WTC11 (cell line): ENCODE measurements at regions not wholly inside any gene's neighbourhood (a gene's known extent, or its start where the extent isn't known, plus 50 kb on each side); places are given as distances from the start of the nearest gene placed in this dataset.

Source experiments
- ATF3 ChIP-seq: sonication (generic); formaldehyde crosslinking; conservative IDR thresholded peaks from 2 replicates; pipeline ENCODE4 v1.8.1; 2022; ENCODE audit warnings: mild to moderate bottlenecking, missing genetic modification reagents
- CREB1 ChIP-seq: sonication (generic); formaldehyde crosslinking; IDR thresholded peaks from 2 replicates; pipeline ENCODE4 v1.8.0; 2023; ENCODE audit warnings: mild to moderate bottlenecking, missing genetic modification reagents
- CTCF ChIP-seq: fragments of 200-600 bp; IDR thresholded peaks from 2 replicates; pipeline ENCODE4 v1.8.0; 2022; ENCODE audit warnings: antibody characterized with exemption
- FOXK1 ChIP-seq: sonication (generic); formaldehyde crosslinking; IDR thresholded peaks from 2 replicates; pipeline ENCODE4 v1.8.0; 2022; ENCODE audit warnings: mild to moderate bottlenecking, moderate library complexity, missing genetic modification reagents
- FOXP1 ChIP-seq: sonication (generic); formaldehyde crosslinking; IDR thresholded peaks from 2 replicates; pipeline ENCODE4 v1.8.0; 2022; ENCODE audit warnings: missing genetic modification reagents, mild to moderate bottlenecking, moderate library complexity, borderline replicate concordance
- HMGXB4 ChIP-seq: sonication (generic); formaldehyde crosslinking; IDR thresholded peaks from 2 replicates; pipeline ENCODE4 v1.8.1; 2023; ENCODE audit warnings: mild to moderate bottlenecking, moderate library complexity, missing genetic modification reagents
- JUN ChIP-seq: sonication (generic); formaldehyde crosslinking; IDR thresholded peaks from 2 replicates; pipeline ENCODE4 v1.8.0; 2023; ENCODE audit warnings: mild to moderate bottlenecking, missing genetic modification reagents
- MAX ChIP-seq: sonication (generic); formaldehyde crosslinking; IDR thresholded peaks from 2 replicates; pipeline ENCODE4 v1.8.0; 2022; ENCODE audit warnings: mild to moderate bottlenecking, missing genetic modification reagents
- NR1H2 ChIP-seq: sonication (generic); formaldehyde crosslinking; IDR thresholded peaks from 2 replicates; pipeline ENCODE4 v1.9.0; 2021; ENCODE audit warnings: mild to moderate bottlenecking, moderate library complexity, missing genetic modification reagents
- SMAD4 ChIP-seq: sonication (generic); formaldehyde crosslinking; IDR thresholded peaks from 2 replicates; pipeline ENCODE4 v1.8.0; 2022; ENCODE audit warnings: mild to moderate bottlenecking, missing genetic modification reagents
- SP1 ChIP-seq: sonication (generic); formaldehyde crosslinking; conservative IDR thresholded peaks from 2 replicates; pipeline ENCODE4 v1.8.1; 2022; ENCODE audit warnings: missing genetic modification reagents
- TCF7 ChIP-seq: sonication (generic); formaldehyde crosslinking; IDR thresholded peaks from 2 replicates; pipeline ENCODE4 v1.8.0; 2022; ENCODE audit warnings: mild to moderate bottlenecking, low read depth, missing genetic modification reagents, moderate library complexity
- USF2 ChIP-seq: sonication (generic); formaldehyde crosslinking; IDR thresholded peaks from 2 replicates; pipeline ENCODE4 v1.8.1; 2023; ENCODE audit warnings: mild to moderate bottlenecking, missing genetic modification reagents, moderate library complexity
- ZNF263 ChIP-seq: sonication (generic); formaldehyde crosslinking; IDR thresholded peaks from 2 replicates; pipeline ENCODE4 v1.8.1; 2022; ENCODE audit warnings: low read depth, mild to moderate bottlenecking, moderate library complexity, missing genetic modification reagents

- TF ChIP-seq SP1 (CRISPR knock-in tag), result no peak
- TF ChIP-seq FOXP1, result no peak
- no peak for TF ChIP-seq CTCF
- no peak for TF ChIP-seq JUN (CRISPR knock-in tag)
- no peak for TF ChIP-seq ATF3 (CRISPR knock-in tag)
- TF ChIP-seq USF2 (CRISPR knock-in tag), result no peak
- no peak for TF ChIP-seq MAX (CRISPR knock-in tag)
- TF ChIP-seq FOXK1 (CRISPR knock-in tag), result no peak
- no peak for TF ChIP-seq TCF7 (CRISPR knock-in tag)
- no peak for TF ChIP-seq CREB1 (CRISPR knock-in tag)
- TF ChIP-seq ZNF263 (CRISPR knock-in tag), result no peak
- no peak for TF ChIP-seq HMGXB4 (CRISPR knock-in tag)
- no peak for TF ChIP-seq SMAD4 (CRISPR knock-in tag)
- TF ChIP-seq NR1H2, result no peak
These were observed 60.9 kb upstream of the MYEOV start for GRCh38 chr11:69232821-69233743.
